SK-N-SH (cell line): ENCODE measurements at regions not wholly inside any gene's neighbourhood (a gene's known extent, or its start where the extent isn't known, plus 50 kb on each side); places are given as distances from the start of the nearest gene placed in this dataset.

ENCODE experiments used
- CTCF ChIA-PET: fragments of 300-600, 350-600 bp; formaldehyde crosslinking; extraction: SDS; loops from one replicate; lab custom pipeline; 2021; lab: Yijun Ruan, JAX
- POLR2A ChIA-PET: fragments of 350-600 bp; sonication (Branson Sonifier 250); formaldehyde crosslinking; extraction: SDS; loops from one replicate; lab custom pipeline; 2020; ENCODE audit warnings: antibody characterized with exemption, inconsistent platforms; lab: Yijun Ruan, JAX
- DNase-seq: peaks from one replicate; pipeline ENCODE4 v3.0.0; 2012
- H2AFZ ChIP-seq: fragments of 200-600 bp; sonication (generic); 2 replicates; pipeline ENCODE4 v1.8.1; 2016; ENCODE audit warnings: antibody characterized with exemption, mild to moderate bottlenecking, low read depth
- H3F3A ChIP-seq: fragments of 200-600 bp; sonication (generic); replicated peaks from 2 replicates; pipeline ENCODE3; 2016; ENCODE audit warnings: antibody characterized with exemption, mild to moderate bottlenecking; ENCODE audit not compliant: insufficient read depth
- H3K27ac ChIP-seq, 2 experiments: fragments of 200-500 bp in 1 of 2; fragments of 200-600 bp in 1 of 2; sonication (Bioruptor generic) in 1 of 2; sonication (generic), shearing (Covaris generic) in 1 of 2; 2 replicates each; pipeline versions ENCODE4 v1.5.1 to v1.6.1; 2014 to 2016; ENCODE audit warnings: low read depth in 2 of 2, inconsistent platforms in 1 of 2, low read length in 1 of 2, mild to moderate bottlenecking in 1 of 2, mixed read lengths in 1 of 2
- H3K27me3 ChIP-seq: fragments of 200-600 bp; sonication (generic), shearing (Covaris generic); 2 replicates; pipeline ENCODE4 v1.6.1; 2016; ENCODE audit warnings: mixed run types; ENCODE audit not compliant: insufficient read depth
- H3K36me3 ChIP-seq, 2 experiments: fragments of 200-500 bp in 1 of 2; fragments of 200-600 bp in 1 of 2; sonication (Bioruptor generic) in 1 of 2; sonication (generic) in 1 of 2; replicated peaks in 1 of 2; 2 replicates each; pipeline versions ENCODE3 to v1.5.1; 2014 to 2016; ENCODE audit warnings: low read length in 1 of 2, mild to moderate bottlenecking in 1 of 2; ENCODE audit not compliant: insufficient read depth in 2 of 2, control insufficient read depth in 1 of 2
- H3K4me1 ChIP-seq, 2 experiments: fragments of 200-500 bp in 1 of 2; fragments of 200-600 bp in 1 of 2; sonication (Bioruptor generic) in 1 of 2; sonication (generic), shearing (Covaris generic) in 1 of 2; 2 replicates each; pipeline versions ENCODE4 v1.5.1 to v1.6.1; 2014 to 2016; ENCODE audit warnings: low read depth in 1 of 2, low read length in 1 of 2, mixed run types in 1 of 2; ENCODE audit not compliant: insufficient read depth in 2 of 2, control insufficient read depth in 1 of 2
- H3K4me2 ChIP-seq: fragments of 200-600 bp; sonication (generic), shearing (Covaris generic); 2 replicates; pipeline ENCODE4 v1.6.1; 2017; ENCODE audit warnings: mixed run types
- H3K4me3 ChIP-seq, 2 experiments: fragments of 200-500 bp in 1 of 2; fragments of 200-600 bp in 1 of 2; sonication (Bioruptor generic) in 1 of 2; sonication (generic), shearing (Covaris generic) in 1 of 2; 2 replicates each; pipeline versions ENCODE4 v1.5.1 to v1.8.1; 2014 to 2016; ENCODE audit warnings: low read depth in 2 of 2, inconsistent platforms in 1 of 2, low read length in 1 of 2, mild to moderate bottlenecking in 1 of 2, mixed read lengths in 1 of 2, moderate library complexity in 1 of 2
- H3K79me2 ChIP-seq: fragments of 200-600 bp; sonication (generic); 2 replicates; pipeline ENCODE4 v1.8.1; 2017; ENCODE audit warnings: mild to moderate bottlenecking; ENCODE audit not compliant: insufficient read depth
- H3K9ac ChIP-seq: fragments of 200-600 bp; sonication (generic); 2 replicates; pipeline ENCODE4 v1.6.1; 2017; ENCODE audit warnings: mixed run types
- H3K9me2 ChIP-seq: fragments of 200-600 bp; sonication (generic); 2 replicates; pipeline ENCODE4 v1.6.1; 2017; ENCODE audit warnings: mixed run types
- H3K9me3 ChIP-seq: fragments of 200-600 bp; sonication (generic); 2 replicates; pipeline ENCODE4 v1.6.1; 2017; ENCODE audit warnings: mixed run types, mild to moderate bottlenecking, moderate library complexity
- H4K20me1 ChIP-seq: fragments of 200-600 bp; sonication (generic); 2 replicates; pipeline ENCODE4 v1.6.1; 2017; ENCODE audit warnings: mild to moderate bottlenecking, mixed run types; ENCODE audit not compliant: insufficient read depth
- CTCF ChIP-seq: fragments of 200-600 bp; sonication (generic); IDR thresholded peaks from 2 replicates; pipeline ENCODE4 v1.6.1; 2017; ENCODE audit warnings: antibody characterized with exemption, mild to moderate bottlenecking, moderate library complexity
- ELF1 ChIP-seq: IDR thresholded peaks from 2 replicates; pipeline ENCODE4 v1.4.0; 2012
- EZH2phosphoT487 ChIP-seq: fragments of 200-600 bp; sonication (generic); IDR thresholded peaks from 2 replicates; pipeline ENCODE4 v1.6.1; 2017; ENCODE audit warnings: low read depth, mixed run types, mild to moderate bottlenecking, antibody characterized with exemption, moderate library complexity, borderline replicate concordance
- FOXJ3 ChIP-seq: sonication (generic); formaldehyde crosslinking; IDR thresholded peaks from 2 replicates; pipeline ENCODE4 v1.5.1; 2020; ENCODE audit warnings: mild to moderate bottlenecking, missing genetic modification reagents
- GABPA ChIP-seq: IDR thresholded peaks from 2 replicates; pipeline ENCODE4 v1.4.0; 2012; ENCODE audit warnings: low read depth, mild to moderate bottlenecking
- GATA2 ChIP-seq: sonication (generic); formaldehyde crosslinking; IDR thresholded peaks from 2 replicates; pipeline ENCODE4 v1.5.0; 2020; ENCODE audit warnings: mild to moderate bottlenecking, missing genetic modification reagents
- IRF3 ChIP-seq: fragments of 150-350 bp; IDR thresholded peaks from 2 replicates; pipeline ENCODE4 v1.6.1; 2016; ENCODE audit warnings: mild to moderate bottlenecking, low read depth, low read length
- JUND ChIP-seq: IDR thresholded peaks from 2 replicates; pipeline ENCODE4 v1.4.0; 2012
- MAX ChIP-seq: IDR thresholded peaks from 2 replicates; pipeline ENCODE4 v1.4.0; 2012; ENCODE audit warnings: low read depth
- MEF2A ChIP-seq: IDR thresholded peaks from 2 replicates; pipeline ENCODE4 v1.4.0; 2012; ENCODE audit warnings: low read depth, borderline replicate concordance
- MXI1 ChIP-seq: IDR thresholded peaks from 2 replicates; pipeline ENCODE4 v1.6.1; 2012; ENCODE audit warnings: mild to moderate bottlenecking, low read depth, low read length, improper control_type of control experiment
- NRF1 ChIP-seq: IDR thresholded peaks from 2 replicates; pipeline ENCODE4 v1.6.1; 2012; ENCODE audit warnings: low read depth, mild to moderate bottlenecking, low read length
- POLR2AphosphoS5 ChIP-seq: IDR thresholded peaks from 2 replicates; pipeline ENCODE4 v1.6.1; 2012; ENCODE audit warnings: low read depth, low read length
- RCOR1 ChIP-seq: fragments of 150-350 bp; IDR thresholded peaks from 2 replicates; pipeline ENCODE4 v1.6.1; 2017; ENCODE audit warnings: antibody characterized with exemption, low read length
- RFX5 ChIP-seq: IDR thresholded peaks from 2 replicates; pipeline ENCODE4 v1.6.1; 2012; ENCODE audit warnings: mild to moderate bottlenecking, improper control_type of control experiment, low read length
- RXRA ChIP-seq: IDR thresholded peaks from 2 replicates; pipeline ENCODE4 v1.4.0; 2012; ENCODE audit warnings: low read depth, mild to moderate bottlenecking, borderline replicate concordance
- SIN3A ChIP-seq: IDR thresholded peaks from 2 replicates; pipeline ENCODE4 v1.6.1; 2012; ENCODE audit warnings: low read depth, mild to moderate bottlenecking, low read length, moderate library complexity, borderline replicate concordance
- SMC3 ChIP-seq: IDR thresholded peaks from 2 replicates; pipeline ENCODE4 v1.6.1; 2012; ENCODE audit warnings: low read depth, low read length, improper control_type of control experiment
- TCF12 ChIP-seq: IDR thresholded peaks from 2 replicates; pipeline ENCODE4 v1.4.0; 2012
- TEAD4 ChIP-seq: IDR thresholded peaks from 2 replicates; pipeline ENCODE4 v1.4.0; 2012; ENCODE audit warnings: mild to moderate bottlenecking, borderline replicate concordance; ENCODE audit not compliant: insufficient read depth
- YY1 ChIP-seq: IDR thresholded peaks from 2 replicates; pipeline ENCODE4 v1.4.0; 2012; ENCODE audit warnings: low read depth, mild to moderate bottlenecking
- ZBTB33 ChIP-seq: IDR thresholded peaks from 2 replicates; pipeline ENCODE4 v1.4.0; 2012; ENCODE audit warnings: low read depth, borderline replicate concordance
- WGBS: methylation state at CpG from one replicate; pipeline ENCODE4 v1.1.6; 2017; ENCODE audit warnings: low lambda C conversion rate; 5-methylcytosine and 5-hydroxymethylcytosine counted together

- ChIA-PET POLR2A (no interaction called here), CTCF (interaction anchor here (0.6 to 0.8 kb wide), 2 partner anchors 11 to 21 kb away, joined by 3 read pairs; no protein-coding TSS in a partner anchor)
- no peaks in the 10 kb centered on the region for H3K9me2 ChIP-seq
- no peak overlapping the region for H2AFZ ChIP-seq
- no peak overlapping the region for H3K27ac ChIP-seq
- H3K27me3 ChIP-seq = no peaks in the 10 kb centered on the region
- no peak for TF ChIP-seq SIN3A
- no peak for TF ChIP-seq RCOR1
- no peak for TF ChIP-seq MAX
- no peak for TF ChIP-seq EZH2phosphoT487
- no peak for TF ChIP-seq NRF1
- TF ChIP-seq GABPA = no peak
- TF ChIP-seq YY1 = no peak
- no peak for TF ChIP-seq TEAD4
- TF ChIP-seq RFX5 = no peak
- TF ChIP-seq FOXJ3 = no peak
- TF ChIP-seq MEF2A = no peak
- no peak for TF ChIP-seq TCF12
- no peak for TF ChIP-seq CTCF
- no peak for TF ChIP-seq POLR2AphosphoS5
- TF ChIP-seq GATA2 = no peak
- no peaks in the 10 kb centered on the region for H3K79me2 ChIP-seq
- no peaks in the 10 kb centered on the region for H3K9me3 ChIP-seq
- no peaks in the 10 kb centered on the region for H3K4me1 ChIP-seq
- no peak overlapping the region for H3K4me2 ChIP-seq
- 64% methylated on average over 6 of the region's 6 CpGs for WGBS
- DNase-seq = no peak
- no peaks in the 10 kb centered on the region for H3F3A ChIP-seq
- H3K36me3 ChIP-seq = no peaks in the 10 kb centered on the region
- no peaks in the 10 kb centered on the region for H4K20me1 ChIP-seq
- no peak overlapping the region for H3K4me3 ChIP-seq
- no peak overlapping the region for H3K9ac ChIP-seq
Measured at GRCh38 chr4:25984266-25984665, 70.2 kb downstream of the SMIM20 start.

GRCh38 chr4:25984796-25985195 is 70.8 kb downstream of the SMIM20 start:
- Histone ChIP-seq H3K4me1 (no peaks in the 10 kb centered on the region), H3K9me2 (no peaks in the 10 kb centered on the region), H3K4me3 (no peak overlapping the region), H3K36me3 (no peaks in the 10 kb centered on the region), H3F3A (no peaks in the 10 kb centered on the region), H3K79me2 (no peaks in the 10 kb centered on the region), H3K9me3 (no peaks in the 10 kb centered on the region), H3K27me3 (no peaks in the 10 kb centered on the region), H3K9ac (no peak overlapping the region), H2AFZ (no peak overlapping the region), H3K4me2 (no peak overlapping the region), H3K27ac (no peak overlapping the region), H4K20me1 (no peaks in the 10 kb centered on the region)
- DNase-seq = no peak
- ChIA-PET CTCF (interaction anchor here (0.6 to 1.7 kb wide), 4 partner anchors 9 to 60 kb away, joined by 3 to 4 read pairs (median 4); no protein-coding TSS in a partner anchor), POLR2A (no interaction called here)
- 65% methylated on average over 4 of the region's 5 CpGs for WGBS
- no peak for TF ChIP-seq TEAD4
- no peak for TF ChIP-seq ELF1
- TF ChIP-seq MXI1 = no peak
- TF ChIP-seq RCOR1 = no peak
- no peak for TF ChIP-seq TCF12
- no peak for TF ChIP-seq CTCF
- no peak for TF ChIP-seq ZBTB33
- no peak for TF ChIP-seq IRF3
- no peak for TF ChIP-seq RXRA
- TF ChIP-seq GATA2 = no peak
- no peak for TF ChIP-seq EZH2phosphoT487
- no peak for TF ChIP-seq YY1
- no peak for TF ChIP-seq SMC3
- TF ChIP-seq JUND = no peak
- TF ChIP-seq MAX = no peak
